Stimulated activated CD8-positive, alpha-beta memory T cell treated with anti-CD3 and anti-CD28 coated beads, Interleukin-4, amount 100 ng/mL, for 1 hour (primary cell): ENCODE measurements at regions not wholly inside any gene's neighbourhood (a gene's known extent, or its start where the extent isn't known, plus 50 kb on each side); places are given as distances from the start of the nearest gene placed in this dataset.

Experiments used
- DNase-seq, 2 donors: peaks; one replicate each; pipeline ENCODE4 v3.0.0-alpha.2; 2020; ENCODE audit warnings: low read depth in 2 of 2, low spot score in 1 of 2

- DNase-seq, result no peak
Observed at GRCh38 chr3:31218082-31218481, 314.6 kb upstream of the STT3B start.

GRCh38 chr3:31219131-31219843 lies 313.4 kb upstream of the STT3B start:
- no peak for DNase-seq

GRCh38 chr3:31220431-31220830 lies 312.3 kb upstream of the STT3B start:
- no peak for DNase-seq

- DNase-seq, result no peak
Observed at GRCh38 chr3:31223278-31223677, 309.4 kb upstream of the STT3B start.

DNA sequence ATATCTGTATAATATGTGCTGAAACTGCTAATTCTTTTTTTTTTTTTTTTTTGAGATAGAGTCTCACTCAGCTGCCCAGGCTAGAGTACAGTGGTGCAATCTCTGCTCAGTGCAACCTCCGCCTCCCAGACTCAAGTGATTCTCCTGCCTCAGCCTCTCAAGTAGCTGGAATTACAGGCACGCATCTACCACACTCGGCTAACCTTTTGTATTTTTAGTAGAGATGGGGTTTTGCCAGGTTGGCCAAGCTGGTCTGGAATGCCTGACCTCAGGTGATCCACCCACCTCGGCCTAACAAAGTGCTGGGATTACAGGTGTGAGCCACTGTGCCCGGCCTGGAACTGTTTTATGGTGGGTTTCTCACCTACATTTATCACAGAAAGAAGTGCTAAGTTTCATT lies 307.8 kb upstream of the STT3B start:
- DNase-seq, result no peak

DNA sequence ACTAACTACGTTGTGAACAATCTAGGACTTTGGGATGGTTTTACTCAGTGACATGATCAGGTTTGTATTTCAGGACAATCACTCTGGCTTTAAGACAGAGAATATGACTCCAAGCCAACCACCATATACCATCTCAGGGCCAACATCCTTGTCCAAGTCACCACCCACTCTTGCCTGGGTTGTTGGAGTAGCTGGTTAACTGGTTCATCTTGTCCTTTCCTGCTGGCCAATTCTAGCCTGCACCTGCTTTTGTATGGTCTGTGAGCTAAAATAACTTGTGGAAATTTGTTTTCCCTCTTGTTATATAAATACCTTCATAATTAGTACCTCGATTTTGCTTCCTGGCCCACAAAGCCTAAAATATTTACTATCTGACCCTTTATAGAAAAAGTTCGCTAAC lies 306.8 kb upstream of the STT3B start:
- DNase-seq, result no peak

- DNase-seq, result no peak
Observed at GRCh38 chr3:31226346-31226745, 306.4 kb upstream of the STT3B start.

DNA sequence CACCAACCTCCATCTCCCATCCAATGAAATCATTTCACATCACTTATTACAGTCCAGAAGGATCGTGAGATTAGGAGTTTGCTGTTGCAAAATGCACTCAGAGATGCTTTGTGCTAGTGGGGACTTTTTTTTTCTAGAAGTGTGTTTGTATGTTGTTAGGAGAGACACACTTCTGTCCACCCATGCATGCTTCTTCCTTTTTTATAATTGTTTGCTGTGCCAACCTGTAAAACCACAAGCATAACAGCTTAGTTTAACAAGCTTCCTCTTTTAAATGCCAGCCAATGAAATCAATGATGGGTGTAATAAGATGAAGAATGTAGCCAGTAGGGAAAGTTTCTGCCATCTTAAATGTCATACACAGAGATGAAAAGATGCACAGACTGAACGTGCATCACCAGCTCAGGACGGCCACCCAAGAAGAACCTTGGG lies 305.6 kb upstream of the STT3B start:
- DNase-seq, result no peak

GRCh38 chr3:31230425-31231223 lies 302.1 kb upstream of the STT3B start:
- DNase-seq, result no peak

- DNase-seq, result no peak
Observed at GRCh38 chr3:31232055-31233025, 300.4 kb upstream of the STT3B start.

DNA sequence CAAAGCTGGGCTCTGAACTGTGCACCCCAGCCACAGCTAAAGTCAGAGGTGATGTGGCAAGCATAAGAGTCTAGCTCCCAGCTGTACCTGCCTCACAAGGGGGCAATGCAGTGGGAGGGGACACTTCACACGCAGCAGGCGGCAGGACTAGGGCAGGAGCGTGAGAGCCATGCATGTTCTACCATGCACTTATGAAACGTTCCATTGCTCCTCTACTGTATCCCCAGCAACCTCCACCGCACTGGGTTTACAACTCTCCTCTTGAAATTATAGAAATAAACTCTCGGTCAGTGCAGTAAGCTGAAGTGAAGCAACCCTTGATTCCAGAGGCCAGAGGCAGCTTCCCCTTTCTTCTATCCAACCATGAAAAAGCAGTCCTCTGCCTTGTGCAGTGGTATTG lies 298.6 kb upstream of the STT3B start:
- no peak for DNase-seq

DNA sequence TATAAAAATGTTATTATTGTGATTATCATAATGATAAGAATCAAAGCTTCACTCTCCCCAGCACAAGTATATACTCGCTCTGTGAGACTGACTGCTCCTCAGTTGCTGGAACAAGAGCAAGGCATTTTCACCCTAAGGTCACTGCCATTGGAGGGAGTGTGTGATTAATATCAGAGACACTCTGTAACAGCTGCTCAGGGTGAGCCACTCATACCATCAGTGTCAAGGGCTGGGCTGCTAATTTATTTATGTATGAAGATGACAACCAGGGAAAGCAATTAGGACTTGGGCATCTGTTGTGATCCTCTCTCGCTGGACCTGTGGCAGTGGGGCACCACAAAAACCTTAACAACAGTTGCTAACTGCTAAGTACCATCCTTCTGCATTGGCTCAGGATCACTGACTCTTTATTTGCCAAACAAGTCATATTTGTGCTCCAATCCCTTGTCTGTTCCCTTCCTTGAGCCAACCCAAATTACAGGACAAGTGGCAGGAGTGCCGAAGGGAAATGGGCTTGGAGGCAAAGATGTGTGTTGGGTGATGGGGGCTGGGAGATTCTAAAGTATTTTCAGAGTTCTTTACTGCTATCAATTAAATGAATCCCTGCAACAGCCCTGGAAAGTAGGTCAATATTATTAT lies 297.5 kb upstream of the STT3B start:
- DNase-seq, result no peak

- no peak for DNase-seq
Observed at GRCh38 chr3:31237887-31238286, 294.8 kb upstream of the STT3B start.

- no peak for DNase-seq
Observed at GRCh38 chr3:31240013-31240412, 292.7 kb upstream of the STT3B start.

- DNase-seq, result no peak
Observed at GRCh38 chr3:31240466-31240865, 292.3 kb upstream of the STT3B start.

DNA sequence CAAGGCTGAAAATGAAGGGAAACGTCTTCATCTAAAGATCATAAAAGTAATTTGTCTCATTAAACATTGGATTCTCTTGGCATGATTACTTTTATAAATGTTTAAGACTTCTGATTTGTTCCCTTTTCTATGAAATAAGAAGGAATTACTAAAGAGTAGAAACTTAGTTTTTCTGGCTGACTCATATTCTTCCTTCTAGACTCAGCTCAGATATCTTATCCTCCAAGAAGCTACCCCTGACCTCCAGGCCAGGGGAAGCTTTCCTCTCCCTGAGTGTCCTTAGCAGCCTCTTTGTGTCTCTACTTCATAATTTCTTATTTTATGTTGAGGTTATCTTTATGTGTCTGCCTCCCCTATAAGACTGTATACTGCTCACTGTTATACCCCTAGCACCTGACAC lies 291.9 kb upstream of the STT3B start:
- DNase-seq, result no peak

DNA sequence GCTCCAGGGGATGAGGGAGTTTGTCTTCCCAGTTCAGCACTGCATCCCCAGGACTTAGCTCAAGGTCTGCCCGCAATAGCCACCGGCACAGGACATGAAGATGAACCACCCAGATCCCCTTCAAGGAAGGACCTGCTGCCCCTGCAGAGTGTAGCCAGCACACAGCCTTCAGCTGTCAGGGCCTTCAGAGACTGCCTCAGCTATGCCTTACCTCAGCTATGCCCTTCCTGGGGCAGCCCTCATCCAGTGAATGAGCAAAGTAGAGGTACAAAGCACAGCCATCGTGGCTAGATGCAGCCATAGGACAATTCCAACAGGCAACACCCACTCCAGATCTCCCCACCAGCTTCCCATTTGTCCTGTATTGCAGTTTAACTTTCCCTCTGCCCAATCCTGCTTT lies 291.2 kb upstream of the STT3B start:
- DNase-seq, result no peak

- DNase-seq, result no peak
Observed at GRCh38 chr3:31242026-31242960, 290.4 kb upstream of the STT3B start.

- no peak for DNase-seq
Observed at GRCh38 chr3:31244929-31245817, 287.6 kb upstream of the STT3B start.
